Kidney (tissue), 13 donors: ENCODE measurements at regions not wholly inside any gene's neighbourhood (a gene's known extent, or its start where the extent isn't known, plus 50 kb on each side); places are given as distances from the start of the nearest gene placed in this dataset.

Experiments used
- DNase-seq, 5 donors: peaks; one replicate each; pipeline ENCODE4 v3.0.0-alpha.2; 2013 to 2020
- FAIRE-seq: peaks from 2 replicates; lab custom pipeline; 2012; peaks lifted over from hg19 to GRCh38; lab: Jason Lieb, UNC
- H3K27ac ChIP-seq, 2 donors: one replicate each; pipeline ENCODE4 v1.7.0; 2013; ENCODE audit warnings: low read depth in 2 of 2, low read length in 2 of 2, inconsistent platforms in 1 of 2
- H3K27me3 ChIP-seq: one replicate; pipeline ENCODE4 v1.7.1; 2013; ENCODE audit warnings: low read length, inconsistent platforms; ENCODE audit not compliant: control insufficient read depth, insufficient read depth
- H3K36me3 ChIP-seq, 3 donors: one replicate each; pipeline versions ENCODE4 v1.7.0 to v1.7.1; 2013; ENCODE audit warnings: low read length in 3 of 3, control low read depth in 1 of 3, inconsistent platforms in 1 of 3; ENCODE audit not compliant: insufficient read depth in 3 of 3, control insufficient read depth in 2 of 3
- H3K4me1 ChIP-seq, 3 donors: one replicate each; pipeline versions ENCODE4 v1.7.0 to v1.7.1; 2013; ENCODE audit warnings: low read length in 3 of 3, inconsistent platforms in 1 of 3, low read depth in 1 of 3; ENCODE audit not compliant: control insufficient read depth in 2 of 3, insufficient read depth in 2 of 3
- H3K4me3 ChIP-seq, 3 donors: one replicate each; pipeline versions ENCODE4 v1.7.0 to v1.8.1; 2013; ENCODE audit warnings: low read length in 3 of 3, control low read depth in 1 of 3, inconsistent platforms in 1 of 3
- H3K9ac ChIP-seq, 3 donors: one replicate each; pipeline versions ENCODE4 v1.7.0 to v1.7.1; 2013; ENCODE audit warnings: low read length in 3 of 3, control low read depth in 1 of 3, inconsistent platforms in 1 of 3
- H3K9me3 ChIP-seq, 3 donors: one replicate each; pipeline versions ENCODE4 v1.7.0 to v1.7.1; 2013; ENCODE audit warnings: low read length in 3 of 3, control low read depth in 1 of 3, inconsistent platforms in 1 of 3; ENCODE audit not compliant: control insufficient read depth in 2 of 3, insufficient read depth in 1 of 3
- intact Hi-C: fragments of 100-400 bp; cut with DNase I; formaldehyde crosslinking; loops from one replicate; pipeline ENCODE4 v1.11.1; 2022
- TF ChIP-seq, protein P1 (sequence below): IDR thresholded peaks from 3 replicates; pipeline ENCODE4 v1.5.1; 2012; ENCODE audit warnings: mild to moderate bottlenecking, moderate library complexity, borderline replicate concordance; ENCODE audit not compliant: insufficient read depth; ENCODE audit errors: extremely low read depth
- donor health status: control.
- donor health status: control.
- donor health status: control.
- donor health status: control.
- donor health status: control.
- donor health status: DM: yes; HTN: yes; CAD: no.
- donor health status: Normal renal cell carcinoma (clear cell type).

DNA sequence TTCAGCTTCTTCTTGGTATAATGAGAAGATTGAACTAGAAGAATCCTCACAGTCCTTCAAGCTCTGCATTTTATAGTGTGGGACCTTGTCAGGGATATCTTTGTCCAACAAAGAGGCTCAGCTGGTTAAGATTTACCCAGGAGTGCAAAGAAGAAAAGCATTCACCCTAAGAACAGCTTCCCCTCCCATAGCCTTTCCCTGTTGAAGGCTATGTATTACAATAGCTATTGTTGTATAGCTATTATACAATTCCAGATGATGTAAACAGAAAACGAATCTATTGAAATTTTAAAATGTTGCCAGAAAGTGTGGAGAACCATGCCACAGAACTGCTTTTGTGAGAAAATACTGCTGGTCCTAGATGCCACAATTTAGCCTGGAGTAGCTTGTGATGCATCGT, 85.5 kb upstream of the CNKSR3 start:
- intact Hi-C loops, result no loop called here
- Histone ChIP-seq H3K4me1 (peaks cover 0 to 7% (median 0%) of the 10 kb centered on the region in 3 donors), H3K9me3 (no peaks in the 10 kb centered on the region), H3K9ac (no peak overlapping the region), H3K4me3 (no peak overlapping the region), H3K36me3 (no peaks in the 10 kb centered on the region), H3K27me3 (no peaks in the 10 kb centered on the region), H3K27ac (no peak overlapping the region)
- no peak for FAIRE-seq
- TF ChIP-seq, protein P1, sequence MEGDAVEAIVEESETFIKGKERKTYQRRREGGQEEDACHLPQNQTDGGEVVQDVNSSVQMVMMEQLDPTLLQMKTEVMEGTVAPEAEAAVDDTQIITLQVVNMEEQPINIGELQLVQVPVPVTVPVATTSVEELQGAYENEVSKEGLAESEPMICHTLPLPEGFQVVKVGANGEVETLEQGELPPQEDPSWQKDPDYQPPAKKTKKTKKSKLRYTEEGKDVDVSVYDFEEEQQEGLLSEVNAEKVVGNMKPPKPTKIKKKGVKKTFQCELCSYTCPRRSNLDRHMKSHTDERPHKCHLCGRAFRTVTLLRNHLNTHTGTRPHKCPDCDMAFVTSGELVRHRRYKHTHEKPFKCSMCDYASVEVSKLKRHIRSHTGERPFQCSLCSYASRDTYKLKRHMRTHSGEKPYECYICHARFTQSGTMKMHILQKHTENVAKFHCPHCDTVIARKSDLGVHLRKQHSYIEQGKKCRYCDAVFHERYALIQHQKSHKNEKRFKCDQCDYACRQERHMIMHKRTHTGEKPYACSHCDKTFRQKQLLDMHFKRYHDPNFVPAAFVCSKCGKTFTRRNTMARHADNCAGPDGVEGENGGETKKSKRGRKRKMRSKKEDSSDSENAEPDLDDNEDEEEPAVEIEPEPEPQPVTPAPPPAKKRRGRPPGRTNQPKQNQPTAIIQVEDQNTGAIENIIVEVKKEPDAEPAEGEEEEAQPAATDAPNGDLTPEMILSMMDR, result no peak
- DNase-seq, result no peak

DNA sequence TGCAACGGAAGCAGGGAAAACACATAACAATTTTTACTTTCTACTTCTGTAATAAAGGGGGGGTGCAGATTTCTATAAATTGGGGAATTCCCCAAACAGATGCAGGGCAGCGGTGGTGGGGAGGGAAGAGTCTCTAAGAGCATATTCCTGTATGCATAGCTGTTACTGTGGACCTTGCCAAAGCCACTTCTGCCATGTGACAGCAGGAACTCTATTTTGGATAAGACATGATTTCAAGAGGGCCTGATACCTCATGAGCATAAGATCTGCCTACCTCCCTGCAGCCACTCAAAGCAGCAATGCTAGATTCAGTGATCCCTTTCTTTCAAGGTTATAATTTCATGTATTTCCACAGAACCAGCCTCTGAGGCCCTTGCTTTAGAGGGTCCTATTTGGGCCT, 86.2 kb upstream of the CNKSR3 start:
- peaks cover 0 to 7% (median 0%) of the 10 kb centered on the region in 3 donors for H3K4me1 ChIP-seq
- H3K36me3 ChIP-seq, result no peaks in the 10 kb centered on the region
- no peaks in the 10 kb centered on the region for H3K27me3 ChIP-seq
- H3K9ac ChIP-seq, result no peak overlapping the region
- intact Hi-C loops, result no loop called here
- no peak overlapping the region for H3K4me3 ChIP-seq
- DNase-seq (no peak), FAIRE-seq (no peak)
- no peaks in the 10 kb centered on the region for H3K9me3 ChIP-seq
- TF ChIP-seq, protein P1, result no peak
- H3K27ac ChIP-seq, result no peak overlapping the region

DNA sequence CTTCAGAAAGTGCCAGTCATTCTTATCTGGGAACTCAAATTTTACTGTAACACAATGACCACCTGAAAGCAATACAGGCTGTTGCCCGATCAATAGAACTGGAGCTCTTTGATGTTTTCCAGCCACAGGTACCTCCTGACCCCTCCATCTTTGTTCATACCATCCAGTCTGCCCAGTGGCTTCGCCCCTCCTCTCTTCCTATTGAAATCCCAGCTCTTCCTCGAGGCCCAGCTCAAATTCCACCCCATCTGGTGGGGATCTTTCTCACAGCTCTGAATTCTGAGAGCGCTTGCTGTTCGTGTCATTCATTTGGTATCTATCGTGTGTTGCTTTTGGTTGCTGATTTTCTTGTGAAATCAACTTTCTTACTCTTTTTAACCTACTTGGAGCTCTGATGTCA, 87.9 kb upstream of the CNKSR3 start:
- no peaks in the 10 kb centered on the region for H3K4me1 ChIP-seq
- DNase-seq (no peak), FAIRE-seq (no peak)
- H3K9ac ChIP-seq, result no peak overlapping the region
- H3K27me3 ChIP-seq, result no peaks in the 10 kb centered on the region
- H3K9me3 ChIP-seq, result no peaks in the 10 kb centered on the region
- TF ChIP-seq, protein P1, result no peak
- no peak overlapping the region for H3K27ac ChIP-seq
- intact Hi-C loops, result no loop called here
- no peaks in the 10 kb centered on the region for H3K36me3 ChIP-seq
- no peak overlapping the region for H3K4me3 ChIP-seq

DNA sequence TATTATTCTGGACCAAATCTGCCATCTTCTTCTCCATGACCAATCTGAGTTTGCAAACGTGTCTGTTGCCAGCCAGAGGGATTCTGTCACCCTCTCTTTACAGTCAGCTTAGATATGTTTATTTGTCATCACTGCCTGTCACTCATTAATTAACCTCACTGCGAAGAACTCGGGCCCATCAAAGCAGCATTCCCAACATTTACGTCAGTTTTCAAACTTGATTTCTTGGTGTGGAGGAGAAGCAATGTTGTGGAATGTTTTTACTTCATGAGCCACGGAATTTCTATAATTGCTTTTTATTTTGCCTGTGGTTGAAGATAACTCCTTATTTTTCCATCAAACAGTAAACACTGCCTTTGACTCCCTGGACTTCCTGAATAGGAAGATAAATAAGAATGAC, 91.8 kb upstream of the CNKSR3 start:
- TF ChIP-seq, protein P1, result no peak
- Histone ChIP-seq H3K9me3 (no peaks in the 10 kb centered on the region), H3K9ac (no peak overlapping the region), H3K4me3 (no peak overlapping the region), H3K4me1 (no peaks in the 10 kb centered on the region), H3K36me3 (no peaks in the 10 kb centered on the region), H3K27me3 (no peaks in the 10 kb centered on the region), H3K27ac (no peak overlapping the region)
- DNase-seq, result peak in 2 of 5 donors; percentile 56 to 72
- intact Hi-C loops, result no loop called here
- no peak for FAIRE-seq
